H1 (cell line): ENCODE measurements at regions not wholly inside any gene's neighbourhood (a gene's known extent, or its start where the extent isn't known, plus 50 kb on each side); places are given as distances from the start of the nearest gene placed in this dataset.

Source experiments
- ATF2 ChIP-seq: IDR thresholded peaks from 2 replicates; pipeline ENCODE4 v1.6.1; 2012; ENCODE audit warnings: low read length, inconsistent platforms
- E2F6 ChIP-seq: IDR thresholded peaks from 2 replicates; pipeline ENCODE4 v1.6.1; 2012; ENCODE audit warnings: inconsistent platforms
- EP300 ChIP-seq, 2 experiments: IDR thresholded peaks; 1 replicate in 1 of 2; 2 replicates in 1 of 2; pipeline ENCODE4 v1.6.1; 2011 to 2012; ENCODE audit warnings: low read depth in 2 of 2, low read length in 2 of 2, mild to moderate bottlenecking in 2 of 2, borderline replicate concordance in 1 of 2, inconsistent platforms in 1 of 2, moderate library complexity in 1 of 2
- KDM5A ChIP-seq: fragments of 200-600 bp; IDR thresholded peaks from 2 replicates; pipeline ENCODE4 v1.7.1; 2012; ENCODE audit warnings: mild to moderate bottlenecking, low read length, inconsistent platforms, mixed read lengths
- POLR2AphosphoS5 ChIP-seq: IDR thresholded peaks from 2 replicates; pipeline ENCODE4 v1.6.1; 2011; ENCODE audit warnings: low read depth, low read length
- RFX5 ChIP-seq: IDR thresholded peaks from 2 replicates; pipeline ENCODE4 v1.6.1; 2011; ENCODE audit warnings: low read depth, low read length, improper control_type of control experiment, borderline replicate concordance
- TAF7 ChIP-seq: optimal IDR thresholded peaks from 2 replicates; pipeline ENCODE3; 2011; ENCODE audit warnings: low read depth, mild to moderate bottlenecking, inconsistent platforms, low read length, moderate library complexity, borderline replicate concordance
- ZNF274 ChIP-seq: IDR thresholded peaks from 2 replicates; pipeline ENCODE4 v1.7.0; 2012; ENCODE audit warnings: low read length, borderline replicate concordance; ENCODE audit errors: extremely low read depth
- TF ChIP-seq, protein P1 (sequence below): fragments of 300-600 bp; sonication (generic); IDR thresholded peaks from 2 replicates; pipeline ENCODE4 v1.7.1; 2012; ENCODE audit warnings: low read length, moderate library complexity, mild to moderate bottlenecking, inconsistent platforms; ENCODE audit not compliant: insufficient replicate concordance

GRCh38 chr9:108188976-108189375, 666.8 kb downstream of the ACTL7B start (continued):
- TF ChIP-seq, protein P1, sequence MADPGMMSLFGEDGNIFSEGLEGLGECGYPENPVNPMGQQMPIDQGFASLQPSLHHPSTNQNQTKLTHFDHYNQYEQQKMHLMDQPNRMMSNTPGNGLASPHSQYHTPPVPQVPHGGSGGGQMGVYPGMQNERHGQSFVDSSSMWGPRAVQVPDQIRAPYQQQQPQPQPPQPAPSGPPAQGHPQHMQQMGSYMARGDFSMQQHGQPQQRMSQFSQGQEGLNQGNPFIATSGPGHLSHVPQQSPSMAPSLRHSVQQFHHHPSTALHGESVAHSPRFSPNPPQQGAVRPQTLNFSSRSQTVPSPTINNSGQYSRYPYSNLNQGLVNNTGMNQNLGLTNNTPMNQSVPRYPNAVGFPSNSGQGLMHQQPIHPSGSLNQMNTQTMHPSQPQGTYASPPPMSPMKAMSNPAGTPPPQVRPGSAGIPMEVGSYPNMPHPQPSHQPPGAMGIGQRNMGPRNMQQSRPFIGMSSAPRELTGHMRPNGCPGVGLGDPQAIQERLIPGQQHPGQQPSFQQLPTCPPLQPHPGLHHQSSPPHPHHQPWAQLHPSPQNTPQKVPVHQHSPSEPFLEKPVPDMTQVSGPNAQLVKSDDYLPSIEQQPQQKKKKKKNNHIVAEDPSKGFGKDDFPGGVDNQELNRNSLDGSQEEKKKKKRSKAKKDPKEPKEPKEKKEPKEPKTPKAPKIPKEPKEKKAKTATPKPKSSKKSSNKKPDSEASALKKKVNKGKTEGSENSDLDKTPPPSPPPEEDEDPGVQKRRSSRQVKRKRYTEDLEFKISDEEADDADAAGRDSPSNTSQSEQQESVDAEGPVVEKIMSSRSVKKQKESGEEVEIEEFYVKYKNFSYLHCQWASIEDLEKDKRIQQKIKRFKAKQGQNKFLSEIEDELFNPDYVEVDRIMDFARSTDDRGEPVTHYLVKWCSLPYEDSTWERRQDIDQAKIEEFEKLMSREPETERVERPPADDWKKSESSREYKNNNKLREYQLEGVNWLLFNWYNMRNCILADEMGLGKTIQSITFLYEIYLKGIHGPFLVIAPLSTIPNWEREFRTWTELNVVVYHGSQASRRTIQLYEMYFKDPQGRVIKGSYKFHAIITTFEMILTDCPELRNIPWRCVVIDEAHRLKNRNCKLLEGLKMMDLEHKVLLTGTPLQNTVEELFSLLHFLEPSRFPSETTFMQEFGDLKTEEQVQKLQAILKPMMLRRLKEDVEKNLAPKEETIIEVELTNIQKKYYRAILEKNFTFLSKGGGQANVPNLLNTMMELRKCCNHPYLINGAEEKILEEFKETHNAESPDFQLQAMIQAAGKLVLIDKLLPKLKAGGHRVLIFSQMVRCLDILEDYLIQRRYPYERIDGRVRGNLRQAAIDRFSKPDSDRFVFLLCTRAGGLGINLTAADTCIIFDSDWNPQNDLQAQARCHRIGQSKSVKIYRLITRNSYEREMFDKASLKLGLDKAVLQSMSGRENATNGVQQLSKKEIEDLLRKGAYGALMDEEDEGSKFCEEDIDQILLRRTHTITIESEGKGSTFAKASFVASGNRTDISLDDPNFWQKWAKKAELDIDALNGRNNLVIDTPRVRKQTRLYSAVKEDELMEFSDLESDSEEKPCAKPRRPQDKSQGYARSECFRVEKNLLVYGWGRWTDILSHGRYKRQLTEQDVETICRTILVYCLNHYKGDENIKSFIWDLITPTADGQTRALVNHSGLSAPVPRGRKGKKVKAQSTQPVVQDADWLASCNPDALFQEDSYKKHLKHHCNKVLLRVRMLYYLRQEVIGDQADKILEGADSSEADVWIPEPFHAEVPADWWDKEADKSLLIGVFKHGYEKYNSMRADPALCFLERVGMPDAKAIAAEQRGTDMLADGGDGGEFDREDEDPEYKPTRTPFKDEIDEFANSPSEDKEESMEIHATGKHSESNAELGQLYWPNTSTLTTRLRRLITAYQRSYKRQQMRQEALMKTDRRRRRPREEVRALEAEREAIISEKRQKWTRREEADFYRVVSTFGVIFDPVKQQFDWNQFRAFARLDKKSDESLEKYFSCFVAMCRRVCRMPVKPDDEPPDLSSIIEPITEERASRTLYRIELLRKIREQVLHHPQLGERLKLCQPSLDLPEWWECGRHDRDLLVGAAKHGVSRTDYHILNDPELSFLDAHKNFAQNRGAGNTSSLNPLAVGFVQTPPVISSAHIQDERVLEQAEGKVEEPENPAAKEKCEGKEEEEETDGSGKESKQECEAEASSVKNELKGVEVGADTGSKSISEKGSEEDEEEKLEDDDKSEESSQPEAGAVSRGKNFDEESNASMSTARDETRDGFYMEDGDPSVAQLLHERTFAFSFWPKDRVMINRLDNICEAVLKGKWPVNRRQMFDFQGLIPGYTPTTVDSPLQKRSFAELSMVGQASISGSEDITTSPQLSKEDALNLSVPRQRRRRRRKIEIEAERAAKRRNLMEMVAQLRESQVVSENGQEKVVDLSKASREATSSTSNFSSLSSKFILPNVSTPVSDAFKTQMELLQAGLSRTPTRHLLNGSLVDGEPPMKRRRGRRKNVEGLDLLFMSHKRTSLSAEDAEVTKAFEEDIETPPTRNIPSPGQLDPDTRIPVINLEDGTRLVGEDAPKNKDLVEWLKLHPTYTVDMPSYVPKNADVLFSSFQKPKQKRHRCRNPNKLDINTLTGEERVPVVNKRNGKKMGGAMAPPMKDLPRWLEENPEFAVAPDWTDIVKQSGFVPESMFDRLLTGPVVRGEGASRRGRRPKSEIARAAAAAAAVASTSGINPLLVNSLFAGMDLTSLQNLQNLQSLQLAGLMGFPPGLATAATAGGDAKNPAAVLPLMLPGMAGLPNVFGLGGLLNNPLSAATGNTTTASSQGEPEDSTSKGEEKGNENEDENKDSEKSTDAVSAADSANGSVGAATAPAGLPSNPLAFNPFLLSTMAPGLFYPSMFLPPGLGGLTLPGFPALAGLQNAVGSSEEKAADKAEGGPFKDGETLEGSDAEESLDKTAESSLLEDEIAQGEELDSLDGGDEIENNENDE = no peak
- no peak for TF ChIP-seq EP300 (IDR thresholded peaks at IDR 0.05; ENCODE audit: borderline replicate concordance in 1 of 2, low read depth in 2 of 2, low read length in 2 of 2)
- TF ChIP-seq ATF2 = no peak
- TF ChIP-seq E2F6 = no peak
- TF ChIP-seq RFX5 = no peak
- TF ChIP-seq ZNF274 = no peak
- TF ChIP-seq KDM5A = no peak
- no peak for TF ChIP-seq POLR2AphosphoS5
- TF ChIP-seq TAF7 = no peak
